Gastroesophageal sphincter (tissue), 3 donors: ENCODE measurements at regions not wholly inside any gene's neighbourhood (a gene's known extent, or its start where the extent isn't known, plus 50 kb on each side); places are given as distances from the start of the nearest gene placed in this dataset.

Source experiments
- POLR2A ChIP-seq, 2 donors: fragments of 450-650 bp; IDR thresholded peaks; one replicate each; pipeline ENCODE4 v1.6.1; 2017; ENCODE audit warnings: antibody characterized with exemption in 2 of 2, mild to moderate bottlenecking in 2 of 2, moderate library complexity in 1 of 2
- POLR2AphosphoS5 ChIP-seq: sonication (generic); formaldehyde crosslinking; IDR thresholded peaks from one replicate; pipeline ENCODE4 v1.6.1; 2017; ENCODE audit warnings: antibody characterized with exemption
- TF ChIP-seq, protein P1 (sequence below), 4 experiments: fragments of 200-600 bp in 2 of 4; fragments of 450-650 bp in 2 of 4; sonication (generic) in 1 of 4; IDR thresholded peaks; one replicate each; pipeline ENCODE4 v1.5.1; 2017 to 2019; ENCODE audit warnings: antibody characterized with exemption in 4 of 4, mild to moderate bottlenecking in 2 of 4, moderate library complexity in 2 of 4

- no peak for TF ChIP-seq POLR2A (IDR thresholded peaks at IDR 0.05)
- TF ChIP-seq, protein P1, sequence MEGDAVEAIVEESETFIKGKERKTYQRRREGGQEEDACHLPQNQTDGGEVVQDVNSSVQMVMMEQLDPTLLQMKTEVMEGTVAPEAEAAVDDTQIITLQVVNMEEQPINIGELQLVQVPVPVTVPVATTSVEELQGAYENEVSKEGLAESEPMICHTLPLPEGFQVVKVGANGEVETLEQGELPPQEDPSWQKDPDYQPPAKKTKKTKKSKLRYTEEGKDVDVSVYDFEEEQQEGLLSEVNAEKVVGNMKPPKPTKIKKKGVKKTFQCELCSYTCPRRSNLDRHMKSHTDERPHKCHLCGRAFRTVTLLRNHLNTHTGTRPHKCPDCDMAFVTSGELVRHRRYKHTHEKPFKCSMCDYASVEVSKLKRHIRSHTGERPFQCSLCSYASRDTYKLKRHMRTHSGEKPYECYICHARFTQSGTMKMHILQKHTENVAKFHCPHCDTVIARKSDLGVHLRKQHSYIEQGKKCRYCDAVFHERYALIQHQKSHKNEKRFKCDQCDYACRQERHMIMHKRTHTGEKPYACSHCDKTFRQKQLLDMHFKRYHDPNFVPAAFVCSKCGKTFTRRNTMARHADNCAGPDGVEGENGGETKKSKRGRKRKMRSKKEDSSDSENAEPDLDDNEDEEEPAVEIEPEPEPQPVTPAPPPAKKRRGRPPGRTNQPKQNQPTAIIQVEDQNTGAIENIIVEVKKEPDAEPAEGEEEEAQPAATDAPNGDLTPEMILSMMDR (IDR thresholded peaks at IDR 0.05), result no peak
- TF ChIP-seq POLR2AphosphoS5, result no peak
These were observed 77.4 kb upstream of the ALG10 start for GRCh38 chr12:33944703-33945437.
